NCI-H446 (cell line): ENCODE measurements at regions not wholly inside any gene's neighbourhood (a gene's known extent, or its start where the extent isn't known, plus 50 kb on each side); places are given as distances from the start of the nearest gene placed in this dataset.
"Not testable (repeated sequence)": the region's sequence is repeated elsewhere in the genome, so short reads cannot be mapped to it uniquely, and the experiment has no call there.

ENCODE experiments used
- DNase-seq, 2 experiments: peaks; one replicate each; lab custom pipeline; 2025; lab: John Stamatoyannopoulos, UW

DNA sequence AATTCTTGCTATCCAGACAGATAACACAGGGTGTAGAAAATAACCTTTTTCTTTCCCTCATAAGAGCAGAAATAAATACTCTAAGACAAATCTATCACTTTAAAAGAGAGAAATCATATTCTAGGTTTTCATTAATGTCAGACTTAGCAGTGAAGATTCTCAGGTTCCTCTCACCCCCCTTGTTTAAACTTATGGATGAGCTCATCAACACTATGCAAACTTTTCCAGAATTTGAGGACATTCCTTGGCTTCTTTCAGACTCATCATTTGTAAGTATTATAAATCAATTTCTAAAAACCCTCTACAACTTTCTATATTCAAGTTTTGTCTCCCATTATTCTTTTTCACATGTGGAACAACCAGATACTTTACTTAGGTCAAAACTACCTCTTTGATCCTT is 374.9 kb upstream of the TRPC7 start:
- no peak for DNase-seq

DNA sequence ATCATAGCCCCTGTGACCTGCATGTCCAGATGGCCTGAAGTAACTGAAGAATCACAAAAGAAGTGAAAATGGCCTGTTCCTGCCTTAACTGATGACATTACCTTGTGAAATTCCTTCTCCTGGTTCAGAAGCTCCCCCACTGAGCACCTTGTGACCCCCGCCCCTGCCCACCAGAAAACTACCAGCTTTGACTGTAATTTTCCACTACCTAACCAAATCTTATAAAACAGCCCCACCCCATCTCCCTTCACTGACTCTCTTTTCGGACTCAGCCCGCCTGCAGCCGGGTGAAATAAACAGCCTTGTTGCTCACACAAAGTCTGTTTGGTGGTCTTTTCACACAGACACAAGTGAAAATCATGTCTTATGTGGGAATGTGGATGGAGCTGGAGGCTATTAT is 373.9 kb upstream of the TRPC7 start:
- not testable (repeated sequence) for DNase-seq

DNA sequence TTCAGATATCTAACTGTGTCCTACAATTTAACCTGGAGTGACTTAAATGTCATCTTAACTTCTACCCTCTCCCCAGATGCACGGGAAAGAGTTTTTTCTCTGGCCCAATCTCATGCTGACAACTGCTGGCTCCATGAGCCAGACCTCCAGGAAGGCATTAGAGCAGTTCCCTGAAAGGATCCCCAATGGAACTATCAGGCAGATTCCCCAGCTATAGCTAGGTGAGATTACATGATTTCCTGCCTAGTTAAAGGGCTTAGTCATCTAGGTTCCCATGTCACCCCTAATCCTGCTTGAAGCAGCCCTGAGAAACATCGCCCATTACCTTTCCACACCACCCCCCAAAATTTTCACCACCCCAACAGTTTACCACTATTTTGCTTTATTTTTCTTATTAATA is 373.5 kb upstream of the TRPC7 start:
- DNase-seq, result no peak

DNA sequence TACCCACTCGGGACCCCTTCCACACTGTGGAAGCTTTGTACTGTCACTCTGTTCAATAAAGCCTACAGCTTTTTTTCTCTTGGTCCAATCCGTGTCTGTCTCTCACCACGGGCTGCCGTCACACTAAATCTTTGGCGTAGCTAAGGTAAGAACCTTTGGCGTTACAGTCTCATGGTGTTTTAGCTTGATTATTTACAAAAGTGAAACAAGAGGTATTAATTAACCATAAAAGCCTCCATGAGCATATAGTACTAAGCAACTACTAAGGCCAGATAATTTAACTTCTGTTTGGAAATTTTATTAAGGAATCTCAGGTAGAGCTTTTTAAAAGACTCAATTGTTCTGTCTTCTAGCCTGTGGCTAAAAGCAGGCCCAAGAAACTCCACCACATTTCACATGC is 370.7 kb upstream of the TRPC7 start:
- no peak for DNase-seq

DNA sequence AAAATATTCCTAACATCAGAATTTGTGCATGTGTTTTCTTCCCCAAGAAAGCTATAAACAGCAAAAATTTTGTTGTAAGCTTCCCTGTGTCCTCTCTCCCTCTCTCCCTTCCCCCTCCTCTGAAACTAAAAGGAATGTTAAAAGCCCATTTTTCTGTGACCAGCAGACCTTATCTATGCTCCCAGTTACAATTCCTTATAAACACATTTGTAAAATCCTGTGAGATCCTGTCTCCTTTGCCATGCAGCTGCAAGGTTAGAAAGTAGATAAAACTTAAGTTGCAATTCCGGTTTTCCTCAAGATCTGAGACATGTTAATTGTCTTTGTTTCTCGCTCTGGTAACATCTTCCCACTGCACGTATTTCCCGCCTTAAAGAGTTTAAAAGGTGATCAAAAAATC is 370.3 kb upstream of the TRPC7 start:
- not testable (repeated sequence) for DNase-seq

DNA sequence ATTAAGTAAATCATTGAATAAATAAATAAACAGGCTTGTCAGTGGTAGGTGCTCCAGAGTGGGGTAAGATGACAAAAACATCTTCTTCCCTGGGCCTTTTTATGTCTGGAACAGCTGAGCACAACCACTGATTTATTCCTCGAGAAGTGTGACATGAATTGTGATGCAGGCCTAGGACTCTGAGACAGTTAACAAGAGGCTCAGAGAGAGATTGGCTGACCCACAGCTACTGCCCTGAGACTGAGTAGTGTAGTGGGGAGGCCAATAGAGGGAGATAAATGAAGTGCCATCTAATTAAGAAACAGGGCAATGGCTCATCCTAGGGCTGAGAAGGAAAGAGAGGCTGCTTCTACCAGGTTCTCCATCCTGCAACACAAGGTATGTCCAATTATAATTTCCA is 369.3 kb upstream of the TRPC7 start:
- DNase-seq, result no peak

DNA sequence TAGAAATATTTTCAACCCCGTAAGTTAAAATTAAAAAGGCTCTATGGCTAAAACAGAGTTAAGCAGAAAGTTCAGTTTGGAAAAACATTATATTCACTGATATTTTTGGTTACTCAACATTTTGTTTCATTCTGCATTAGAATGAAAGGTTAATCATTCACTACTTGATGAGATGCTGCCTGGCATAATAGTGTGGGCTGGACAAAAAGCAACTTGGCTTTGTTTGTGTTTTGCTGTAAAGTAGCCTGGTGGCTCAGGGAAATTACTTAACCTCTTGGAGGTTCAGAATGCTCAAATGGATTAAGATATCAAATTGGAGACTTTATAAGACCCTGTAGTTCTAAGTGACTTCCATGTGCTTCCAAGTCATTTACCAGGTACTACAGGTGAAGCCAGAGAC is 367.4 kb upstream of the TRPC7 start:
- DNase-seq, result no peak

DNA sequence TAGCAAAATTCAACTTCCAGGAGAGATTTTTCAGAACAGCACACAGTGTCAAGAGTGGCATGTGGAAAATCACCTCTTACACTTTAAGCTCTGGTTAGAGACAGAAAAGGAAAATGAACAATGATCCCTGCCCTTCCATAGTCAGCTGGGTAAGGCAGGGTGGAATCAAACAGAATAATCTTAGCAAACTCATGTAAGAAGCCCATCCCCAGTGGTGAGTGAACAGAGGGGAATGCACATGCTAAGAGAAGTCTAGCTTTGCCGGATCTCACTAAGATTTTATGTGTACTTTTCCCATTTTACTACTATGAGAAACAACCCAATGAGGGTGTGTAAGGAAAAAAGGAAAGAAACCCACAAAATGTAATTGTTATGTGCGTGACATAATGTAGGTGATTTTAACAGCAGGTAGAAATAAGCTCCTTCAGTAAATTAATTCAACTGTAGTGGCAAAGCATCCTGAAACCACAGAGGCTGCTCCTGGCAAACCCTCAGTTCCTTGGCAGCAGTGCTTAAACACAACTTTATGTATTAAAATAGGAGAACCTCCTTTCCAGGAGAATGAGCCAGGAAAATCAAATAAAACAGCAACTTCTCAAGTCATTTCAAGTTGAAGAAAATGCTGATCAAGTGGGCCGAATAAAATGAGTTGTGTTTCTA is 366.0 kb upstream of the TRPC7 start:
- no peak for DNase-seq

DNA sequence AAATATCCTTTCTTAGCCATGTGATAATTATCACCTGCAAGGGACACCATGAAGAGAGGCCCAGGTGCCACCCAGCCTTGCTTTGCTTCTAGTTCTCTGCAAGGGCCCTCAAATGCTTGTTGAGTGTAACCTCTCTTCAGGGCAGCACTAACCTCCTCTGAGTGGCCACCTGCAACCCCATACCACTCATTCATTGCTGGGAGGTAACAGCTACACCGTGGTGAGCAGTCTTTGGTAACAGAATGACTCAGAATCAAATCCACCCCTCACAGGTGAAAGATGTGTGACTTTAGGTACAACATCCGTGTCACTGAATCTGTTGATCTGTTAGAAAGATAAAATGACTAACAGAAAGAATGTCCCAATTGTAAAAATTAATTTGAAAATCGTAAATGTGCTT is 365.1 kb upstream of the TRPC7 start:
- DNase-seq, result no peak

DNA sequence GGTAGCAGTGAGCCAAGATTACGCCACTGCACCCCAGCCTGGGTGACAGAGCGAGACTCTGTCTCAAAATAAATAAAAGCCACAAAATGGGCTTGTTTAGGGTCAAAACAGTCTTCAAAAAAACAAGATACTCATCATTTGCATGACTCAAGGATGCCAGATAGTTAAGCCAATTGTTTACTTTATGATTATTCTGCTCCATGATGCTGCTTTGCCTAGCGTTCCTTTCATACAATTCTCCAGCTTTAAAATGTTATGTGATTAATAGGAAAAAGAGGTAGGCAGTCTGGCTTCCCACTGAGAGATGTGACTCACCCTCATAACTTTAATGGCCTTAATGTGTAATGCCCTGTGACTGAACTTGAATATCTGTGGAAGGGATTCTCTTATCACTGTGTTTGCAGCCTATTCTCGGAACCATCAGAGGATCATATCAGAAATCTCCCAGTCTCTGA is 364.6 kb upstream of the TRPC7 start:
- DNase-seq, result no peak

DNA sequence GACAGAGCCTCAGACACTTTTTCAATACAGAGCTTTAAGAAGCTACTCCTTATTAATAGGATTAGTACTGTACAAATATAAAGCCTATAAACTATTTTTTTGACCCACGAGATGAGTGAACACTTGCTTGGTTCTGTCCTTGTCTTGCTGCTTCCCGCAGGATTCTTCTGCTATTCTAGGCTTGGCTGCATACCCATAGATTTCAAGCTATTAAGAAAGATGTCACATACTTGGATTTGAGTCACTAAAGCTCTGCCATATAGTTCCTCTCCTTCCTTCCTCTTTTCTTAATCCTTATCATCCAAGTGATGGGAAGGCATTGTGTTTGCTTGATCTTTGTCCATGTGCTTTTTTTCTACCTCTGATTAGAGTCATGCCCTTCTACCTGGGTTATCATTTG is 361.2 kb upstream of the TRPC7 start:
- no peak for DNase-seq

DNA sequence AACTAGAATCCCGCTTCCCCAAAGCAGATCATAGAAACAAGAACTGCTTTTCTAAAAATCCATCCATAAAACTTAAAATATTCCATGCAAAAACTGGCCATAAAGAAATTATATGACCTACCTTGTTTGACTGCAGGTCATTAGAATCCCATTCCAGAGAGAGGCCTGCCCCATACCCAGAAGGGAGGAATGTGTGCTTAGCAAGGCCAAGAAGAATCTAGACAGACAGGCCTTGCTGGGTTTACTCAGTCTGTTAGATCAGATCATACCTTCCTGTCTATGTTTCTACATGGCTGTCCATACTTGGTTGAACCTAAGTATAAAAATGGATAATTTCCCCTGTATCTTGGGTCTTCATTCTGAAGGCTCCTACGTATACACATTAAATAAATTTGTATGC is 358.8 kb upstream of the TRPC7 start:
- DNase-seq, result no peak

DNA sequence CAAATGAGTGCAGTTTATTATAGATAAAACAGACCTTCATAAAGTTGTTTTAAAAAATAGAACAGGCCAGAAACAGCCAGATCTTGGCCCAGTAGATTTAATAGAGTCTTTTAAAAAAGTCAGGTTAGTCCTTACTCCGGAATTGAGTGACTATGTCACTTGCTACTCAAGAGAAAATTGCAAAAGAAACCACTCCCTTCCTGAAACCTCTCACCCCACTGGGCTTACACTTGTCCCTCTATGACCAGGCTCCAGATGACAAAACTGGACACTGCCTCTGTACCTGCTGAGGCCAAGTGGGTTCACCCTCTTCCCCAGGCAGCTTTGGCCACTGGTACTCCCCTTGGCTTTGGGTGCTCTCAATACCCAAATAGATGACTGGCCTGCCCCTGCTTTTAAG is 357.2 kb upstream of the TRPC7 start:
- DNase-seq, result no peak

DNA sequence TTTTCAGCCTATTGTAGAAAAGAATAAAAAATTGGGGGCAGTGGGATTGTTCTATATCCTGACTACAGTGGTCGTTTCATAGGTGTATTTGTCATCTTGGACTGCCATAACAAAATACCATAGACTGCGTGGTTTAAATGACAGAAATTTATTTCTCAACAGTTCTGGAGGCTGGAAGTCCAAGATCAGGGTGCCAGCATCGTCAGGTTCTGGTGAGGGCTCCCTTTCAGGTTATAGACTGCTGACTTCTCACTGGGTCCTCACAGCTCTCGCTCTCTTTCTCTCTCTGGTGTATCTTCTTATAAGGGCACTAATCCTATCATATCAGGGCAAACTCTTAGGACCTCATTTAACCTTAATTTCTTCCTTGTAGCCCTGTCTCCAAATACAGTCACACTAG is 356.7 kb upstream of the TRPC7 start:
- DNase-seq, result no peak

DNA sequence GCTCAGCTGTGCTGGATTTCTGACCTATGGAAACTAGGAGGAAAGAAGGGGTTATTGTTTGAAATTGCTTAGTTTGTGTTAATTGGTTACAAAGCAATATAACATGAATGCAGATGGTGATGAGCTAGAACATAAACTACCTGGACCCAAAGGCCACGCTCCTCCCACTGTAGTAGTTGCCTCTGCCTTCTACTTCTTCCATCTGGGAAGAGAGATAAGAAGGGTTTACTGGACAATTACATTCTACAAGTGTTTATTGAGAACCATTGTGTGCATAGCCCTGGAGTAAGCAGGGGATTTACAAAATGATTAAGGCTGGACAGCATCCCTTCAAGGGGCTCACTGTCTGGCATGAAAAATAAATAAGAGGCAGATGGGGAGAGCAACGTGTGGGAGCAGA is 355.3 kb upstream of the TRPC7 start:
- DNase-seq, result no peak

DNA sequence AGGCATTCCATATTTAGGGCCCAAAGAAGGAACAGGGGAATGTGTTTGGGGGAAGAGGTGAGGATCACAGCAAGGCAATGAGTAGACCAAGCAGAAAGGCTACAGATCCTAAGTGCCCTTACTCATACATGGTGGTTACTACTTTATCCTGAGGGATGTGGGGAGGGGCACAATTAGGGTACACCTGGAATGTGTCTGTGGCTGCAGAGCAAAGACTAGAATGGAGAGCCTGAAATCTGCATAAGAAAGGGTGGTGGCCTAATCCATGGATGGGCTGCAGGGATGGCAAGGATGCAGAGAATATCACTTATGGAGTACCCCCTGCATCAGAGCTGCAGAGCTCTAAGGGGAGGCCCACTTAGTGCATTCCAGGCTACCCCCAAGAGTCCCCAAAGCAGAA is 352.6 kb upstream of the TRPC7 start:
- no peak for DNase-seq

DNA sequence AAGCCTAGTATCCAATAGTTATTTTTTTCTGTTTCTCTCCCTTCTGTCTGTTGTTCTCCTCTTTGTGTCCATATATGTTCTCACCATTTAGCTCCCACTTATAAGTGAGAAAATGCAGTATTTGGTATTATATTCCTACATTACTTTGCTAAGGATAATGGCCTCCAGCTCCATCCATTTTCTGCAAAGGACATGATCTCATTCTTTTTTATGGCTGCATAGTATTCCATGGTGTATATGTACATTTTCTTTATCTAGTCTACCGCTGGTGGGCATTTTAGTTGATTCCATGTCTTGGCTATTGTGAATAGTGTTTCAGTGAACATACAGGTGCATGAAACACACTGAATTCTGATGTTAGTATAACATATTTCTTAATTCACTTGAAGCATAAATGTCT is 348.9 kb upstream of the TRPC7 start:
- no peak for DNase-seq

DNA sequence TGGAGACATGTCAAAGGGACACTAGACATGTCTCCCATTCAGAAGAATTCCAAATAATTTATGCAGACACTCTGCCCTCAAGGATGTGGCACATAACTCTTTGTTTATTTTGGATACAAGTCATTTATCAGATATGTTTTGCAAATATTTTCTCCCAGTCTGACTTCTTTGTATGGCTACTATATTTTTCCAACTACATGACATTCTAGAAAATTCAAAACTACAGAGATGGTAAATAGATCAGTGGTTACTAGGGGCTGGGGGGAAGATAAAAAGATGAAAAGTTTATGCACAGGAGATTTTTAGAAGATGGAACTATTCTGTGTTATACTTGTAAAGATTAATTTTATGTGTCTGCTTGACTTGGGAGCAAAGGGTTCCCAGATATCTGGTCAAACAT is 347.3 kb upstream of the TRPC7 start:
- no peak for DNase-seq

DNA sequence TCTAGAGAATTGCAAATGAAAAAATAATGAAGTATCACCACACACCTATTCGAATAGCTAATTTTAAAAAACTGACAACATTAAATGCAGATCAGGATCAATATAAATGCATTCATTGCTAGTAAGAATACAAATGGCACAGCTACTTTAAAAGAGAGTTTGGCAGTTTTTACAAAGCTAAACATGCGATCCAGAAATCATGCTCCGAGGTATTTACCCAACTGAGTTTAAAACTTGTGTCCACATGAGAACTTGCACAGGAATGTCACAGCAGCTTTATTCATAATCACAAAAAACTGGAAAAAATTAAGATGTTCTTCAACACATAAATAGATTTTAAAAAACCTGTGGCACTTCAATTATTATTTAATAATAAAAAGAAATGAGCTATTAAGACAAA is 345.5 kb upstream of the TRPC7 start:
- DNase-seq, result no peak

DNA sequence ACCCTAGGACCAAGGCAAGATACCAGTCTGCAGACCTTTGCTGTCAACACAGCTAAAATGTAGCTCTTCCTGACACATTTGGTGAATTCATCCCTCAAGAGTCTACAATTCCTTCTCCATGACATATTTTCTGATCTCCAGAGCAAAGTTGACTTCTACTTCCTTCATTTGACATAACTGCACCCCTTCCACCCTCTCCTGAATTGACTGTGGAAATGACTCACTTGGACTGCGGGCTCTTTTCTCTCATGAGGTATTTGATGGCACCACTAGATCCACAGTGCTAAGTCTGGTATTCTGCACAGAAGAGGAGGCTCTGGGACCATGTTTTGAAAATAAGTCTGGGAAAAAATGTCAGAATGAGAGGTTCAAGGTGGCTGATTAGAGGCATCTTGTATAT is 338.4 kb upstream of the TRPC7 start:
- DNase-seq, result no peak

DNA sequence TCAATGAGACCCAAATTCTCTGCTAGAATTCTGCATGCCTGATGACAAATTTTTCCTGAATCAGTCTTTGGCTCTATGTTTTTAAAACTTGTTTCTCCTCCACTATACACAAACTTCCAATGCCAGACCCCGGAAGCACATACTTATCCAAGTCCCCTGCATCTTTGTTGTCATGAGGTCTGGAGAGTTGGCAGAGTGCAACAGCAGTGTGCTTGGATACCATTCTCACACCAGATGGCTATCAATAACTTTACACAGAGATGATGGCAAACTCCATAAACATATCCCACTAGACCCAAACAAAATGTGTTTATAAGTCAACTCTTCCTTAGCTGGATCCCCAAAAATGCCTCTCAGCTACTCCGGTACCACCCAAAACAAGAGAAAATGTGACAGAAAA is 337.7 kb upstream of the TRPC7 start:
- no peak for DNase-seq

DNA sequence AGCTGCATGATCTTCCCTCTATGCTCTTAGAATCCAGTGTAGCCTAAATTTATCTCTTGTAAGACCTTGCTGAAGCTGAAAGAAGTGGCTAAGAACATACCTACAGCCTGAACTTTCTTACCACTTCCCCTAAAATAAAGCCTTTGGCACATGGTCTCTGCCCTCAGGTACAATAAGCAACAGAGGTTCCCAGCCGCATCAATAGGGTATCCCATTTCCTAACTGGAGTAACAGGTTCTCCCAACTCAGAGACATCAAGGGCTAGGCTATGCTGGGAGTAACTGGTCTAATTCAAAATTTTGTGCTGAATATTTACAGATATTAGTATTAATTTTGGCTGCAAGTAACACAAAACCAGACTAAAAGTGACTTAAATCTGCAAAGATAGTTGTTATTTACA is 335.8 kb upstream of the TRPC7 start:
- DNase-seq, result no peak

DNA sequence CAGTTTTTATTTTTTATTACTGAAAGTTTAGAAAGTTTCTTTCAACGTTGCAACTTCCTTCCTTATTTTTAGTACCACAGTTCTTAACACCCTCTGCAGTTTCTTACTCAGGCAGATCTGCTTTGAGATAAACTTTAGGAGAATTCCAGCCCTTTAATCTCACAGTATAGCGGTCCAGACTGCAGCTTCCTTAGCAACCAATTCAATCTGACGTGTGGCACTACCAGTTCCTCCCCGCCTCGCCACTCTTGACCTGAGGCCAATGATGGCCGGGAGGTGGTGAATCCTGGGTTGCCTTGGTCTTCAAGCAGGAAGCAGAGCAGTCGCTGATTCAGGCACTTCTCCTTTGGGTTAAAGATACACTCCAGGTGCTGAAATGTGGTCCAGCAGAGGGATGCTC is 334.3 kb upstream of the TRPC7 start:
- no peak for DNase-seq

DNA sequence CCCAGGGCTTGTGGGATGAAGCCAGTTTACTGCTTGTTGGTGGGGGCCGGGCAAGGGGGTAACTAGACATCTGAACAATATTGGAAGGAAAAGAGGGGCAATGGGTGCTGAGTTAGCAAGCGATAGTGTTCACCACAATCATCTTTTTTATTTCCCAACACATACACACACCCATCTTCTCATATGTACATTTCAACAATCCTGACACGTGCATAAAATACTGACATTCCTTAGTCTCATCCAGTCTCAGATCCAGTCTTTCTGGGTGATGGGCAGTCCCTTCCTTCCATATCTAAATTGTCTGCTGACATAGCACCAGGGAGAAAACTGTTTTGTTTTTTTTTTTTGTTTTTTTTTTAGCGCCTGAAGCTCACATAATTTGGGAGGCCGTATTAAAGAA is 333.6 kb upstream of the TRPC7 start:
- no peak for DNase-seq

DNA sequence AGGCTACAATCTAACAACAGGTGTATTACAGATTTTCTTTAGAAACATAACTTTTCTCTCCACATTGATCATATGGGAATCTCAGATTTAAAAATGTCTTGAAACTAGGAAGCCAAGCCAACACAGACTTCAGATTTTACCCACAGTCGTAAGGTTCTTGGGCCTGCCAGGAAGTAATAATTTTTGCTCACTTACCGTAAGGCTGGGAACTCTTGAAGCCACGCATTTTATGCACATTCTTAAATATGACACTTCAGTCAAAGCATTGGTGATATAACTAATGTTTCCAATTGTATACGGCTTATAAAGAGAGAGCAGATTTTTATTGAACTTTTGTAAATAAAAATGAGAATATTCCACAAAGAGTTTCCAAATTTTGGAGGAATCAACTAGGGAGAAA is 328.9 kb upstream of the TRPC7 start:
- DNase-seq, result no peak
